GM18907 (cell line): ENCODE measurements at regions not wholly inside any gene's neighbourhood (a gene's known extent, or its start where the extent isn't known, plus 50 kb on each side); places are given as distances from the start of the nearest gene placed in this dataset.
A peak's percentile ranks its signal among the peaks of the same experiment; 100 is the strongest.
"Not testable (repeated sequence)": the region's sequence is repeated elsewhere in the genome, so short reads cannot be mapped to it uniquely, and the experiment has no call there.

ENCODE experiments used
- ATAC-seq: cut with Tn5 transposase; IDR thresholded peaks from one replicate; pipeline ENCODE4 v1.9.1; 2021; ENCODE audit warnings: mild to moderate bottlenecking, moderate library complexity; ENCODE audit not compliant: unreplicated experiment

DNA sequence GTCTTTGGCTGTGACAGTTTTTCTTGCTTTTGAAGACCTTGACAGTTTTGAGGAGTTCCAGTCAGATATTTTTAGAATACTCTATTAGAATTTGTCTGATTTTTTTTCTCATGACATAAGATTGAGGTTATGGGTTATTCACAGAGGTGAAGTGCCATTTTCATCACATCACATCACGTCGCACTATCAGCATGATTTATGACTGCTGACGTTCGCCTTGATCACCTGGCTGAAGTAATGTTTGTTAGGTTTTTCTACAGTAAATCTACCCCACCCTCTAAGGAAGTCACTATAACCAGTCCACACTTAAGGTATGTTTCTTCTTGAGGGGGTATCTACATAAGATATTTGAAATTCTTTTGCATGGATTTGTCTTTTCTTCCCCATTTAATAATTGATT lies 169.7 kb downstream of the NDFIP2 start:
- ATAC-seq = no peak

DNA sequence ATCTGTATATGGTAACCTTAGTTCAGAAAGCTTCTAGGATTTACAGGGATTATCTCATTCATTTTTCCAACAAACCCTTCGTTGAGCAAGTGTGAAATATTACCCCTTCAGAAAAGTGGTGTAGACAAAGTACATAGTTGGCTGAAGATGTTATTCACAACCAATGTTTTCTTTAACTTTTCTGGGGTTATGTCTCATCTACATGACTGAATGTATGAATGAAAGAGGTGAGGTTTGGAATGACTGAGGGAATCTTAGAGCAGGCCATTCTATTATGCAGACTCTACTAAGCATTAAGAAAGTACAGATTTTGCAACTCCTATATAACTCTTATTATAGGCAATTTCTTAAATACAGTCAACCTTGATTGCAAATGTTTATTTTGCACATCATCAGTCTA lies 167.2 kb downstream of the NDFIP2 start:
- ATAC-seq = no peak

- peak; percentile 67 for ATAC-seq
Measured at GRCh38 chr13:79647533-79647932, 166.6 kb downstream of the NDFIP2 start.

DNA sequence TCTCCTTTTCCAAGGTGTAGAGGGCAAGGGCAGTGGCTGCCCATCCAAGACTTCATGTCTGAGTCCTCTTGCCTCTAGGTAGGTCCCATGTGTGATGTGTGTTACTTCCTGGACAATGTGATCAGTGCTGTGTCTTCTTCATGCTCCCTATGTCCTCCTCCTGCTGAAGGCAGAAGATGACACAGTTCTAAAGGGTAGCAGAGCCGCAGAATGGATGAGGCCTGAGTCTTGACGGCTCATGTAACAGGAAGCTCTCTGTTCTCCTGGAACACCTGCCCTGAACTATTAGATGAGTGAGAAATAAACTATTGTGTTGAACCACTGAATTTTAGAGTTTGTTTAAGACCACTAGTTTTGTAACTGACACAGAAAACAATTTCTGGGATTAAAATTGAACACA lies 165.9 kb downstream of the NDFIP2 start:
- no peak for ATAC-seq

- ATAC-seq = no peak
Measured at GRCh38 chr13:79645569-79645968, 164.6 kb downstream of the NDFIP2 start.

DNA sequence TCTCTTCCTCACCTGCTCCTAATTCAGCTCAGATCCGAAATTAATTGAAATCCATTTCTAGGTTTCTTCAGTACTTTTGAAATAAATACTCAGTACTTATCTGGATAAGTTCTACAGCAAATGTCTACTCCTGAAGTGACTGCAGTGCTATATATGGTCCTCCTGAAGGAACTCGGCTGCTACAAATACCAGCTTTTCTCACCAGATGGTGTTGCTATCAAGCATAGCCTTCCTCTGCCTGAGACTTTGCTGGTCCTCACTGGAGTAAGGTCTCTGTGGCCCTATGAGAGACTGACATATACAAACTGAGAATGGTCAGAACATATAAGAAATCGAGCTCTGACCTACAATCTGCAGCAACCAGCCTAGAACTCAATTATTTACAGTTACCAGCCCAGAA lies 161.6 kb downstream of the NDFIP2 start:
- ATAC-seq = no peak

DNA sequence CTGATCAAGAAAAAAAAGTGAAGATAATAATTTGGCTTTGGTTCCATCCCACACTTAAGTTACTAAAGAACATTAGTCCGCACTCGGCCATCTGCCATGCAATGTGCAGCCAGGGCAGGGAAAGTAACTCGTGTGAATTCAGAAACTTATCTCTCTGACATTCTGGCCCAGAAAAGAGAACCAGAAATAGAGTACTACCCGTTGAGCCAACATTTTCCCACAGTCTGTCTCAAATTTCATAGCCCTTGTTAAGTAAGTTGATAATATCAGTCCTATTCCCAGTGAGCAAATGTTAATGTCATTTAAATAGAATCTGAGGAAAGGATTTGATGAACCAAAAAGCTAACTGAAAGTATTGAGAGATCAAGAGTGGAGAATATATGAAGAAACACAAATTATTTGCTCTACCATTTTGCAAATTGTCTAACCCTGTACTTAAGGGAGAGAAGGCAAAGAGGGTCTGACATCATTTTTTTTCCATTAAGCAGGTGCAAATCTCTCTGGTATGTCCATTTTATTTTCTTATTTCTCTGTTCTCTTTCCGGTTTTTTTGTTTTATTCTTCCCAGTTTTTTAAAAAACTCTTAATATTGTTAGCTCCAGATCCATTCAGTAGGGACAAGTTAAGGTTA lies 156.3 kb downstream of the NDFIP2 start:
- no peak for ATAC-seq

- ATAC-seq = no peak
Measured at GRCh38 chr13:79631051-79631659, 150.2 kb downstream of the NDFIP2 start.

- ATAC-seq = no peak
Measured at GRCh38 chr13:79628463-79628862, 147.5 kb downstream of the NDFIP2 start.

GRCh38 chr13:79626924-79627323 lies 146.0 kb downstream of the NDFIP2 start:
- no peak for ATAC-seq

GRCh38 chr13:79625517-79625916 lies 144.6 kb downstream of the NDFIP2 start:
- no peak for ATAC-seq

GRCh38 chr13:79621902-79622301 lies 140.9 kb downstream of the NDFIP2 start:
- no peak for ATAC-seq

GRCh38 chr13:79621449-79621848 lies 140.5 kb downstream of the NDFIP2 start:
- ATAC-seq = peak; percentile 76

GRCh38 chr13:79614250-79614918 lies 133.4 kb downstream of the NDFIP2 start:
- no peak for ATAC-seq

DNA sequence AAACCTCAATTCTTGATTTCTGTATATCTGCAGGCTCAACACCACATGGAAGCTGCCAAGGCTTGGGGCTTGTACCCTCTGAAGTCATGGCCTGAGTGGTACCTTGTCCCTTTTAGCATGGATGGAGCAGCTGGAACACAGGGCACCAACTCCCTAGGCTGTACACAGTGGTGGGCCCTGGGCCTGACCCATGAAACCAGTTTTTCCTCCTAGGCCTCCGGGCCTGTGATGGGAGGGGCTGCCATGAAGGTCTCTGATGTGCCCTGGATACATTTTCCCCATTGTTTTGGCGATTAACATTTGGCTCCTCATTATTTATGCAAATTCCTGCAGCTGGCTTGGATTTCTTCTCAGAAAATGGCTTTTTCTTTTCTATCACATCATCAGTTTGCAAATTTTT lies 131.6 kb downstream of the NDFIP2 start:
- ATAC-seq = no peak

GRCh38 chr13:79607895-79608294 lies 126.9 kb downstream of the NDFIP2 start:
- not testable (repeated sequence) for ATAC-seq
